ENCODE measurements at regions not wholly inside any gene's neighbourhood (a gene's known extent, or its start where the extent isn't known, plus 50 kb on each side); places are given as distances from the start of the nearest gene placed in this dataset.

- no peak overlapping the region for H3K4me3 ChIP-seq (ENCODE audit: control insufficient read depth, low read depth, low read length)
- TF ChIP-seq CTCF (IDR thresholded peaks at IDR 0.05; ENCODE audit: control insufficient read depth, insufficient read depth, low read depth, low read length, missing control alignments): no peak
- no peak for DNase-seq (ENCODE audit: low read depth)
Observed at GRCh38 chr9:2281031-2281802, 266.1 kb downstream of the SMARCA2 start.

GRCh38 chr9:2281803-2282185 is 266.6 kb downstream of the SMARCA2 start:
- H3K4me3 ChIP-seq (ENCODE audit: control insufficient read depth, low read depth, low read length): no peak overlapping the region
- TF ChIP-seq CTCF (IDR thresholded peaks at IDR 0.05; ENCODE audit: control insufficient read depth, insufficient read depth, low read depth, low read length, missing control alignments): no peak
- no peak for DNase-seq (ENCODE audit: low read depth)

GRCh38 chr9:2284770-2285169 is 269.6 kb downstream of the SMARCA2 start:
- TF ChIP-seq CTCF (IDR thresholded peaks at IDR 0.05; ENCODE audit: control insufficient read depth, insufficient read depth, low read depth, low read length, missing control alignments): no peak
- no peak for DNase-seq (ENCODE audit: low read depth)
- H3K4me3 ChIP-seq (ENCODE audit: control insufficient read depth, low read depth, low read length): no peak overlapping the region

- no peak for TF ChIP-seq CTCF (IDR thresholded peaks at IDR 0.05; ENCODE audit: control insufficient read depth, insufficient read depth, low read depth, low read length, missing control alignments)
- no peak for DNase-seq (ENCODE audit: low read depth)
- no peak overlapping the region for H3K4me3 ChIP-seq (ENCODE audit: control insufficient read depth, low read depth, low read length)
Observed at GRCh38 chr9:2285416-2286332, 270.5 kb downstream of the SMARCA2 start.

GRCh38 chr9:2286333-2286705 is 271.2 kb downstream of the SMARCA2 start:
- H3K4me3 ChIP-seq (ENCODE audit: control insufficient read depth, low read depth, low read length): no peak overlapping the region
- DNase-seq (ENCODE audit: low read depth): no peak
- no peak for TF ChIP-seq CTCF (IDR thresholded peaks at IDR 0.05; ENCODE audit: control insufficient read depth, insufficient read depth, low read depth, low read length, missing control alignments)

GRCh38 chr9:2286825-2287455 is 271.8 kb downstream of the SMARCA2 start:
- TF ChIP-seq CTCF (IDR thresholded peaks at IDR 0.05; ENCODE audit: control insufficient read depth, insufficient read depth, low read depth, low read length, missing control alignments): no peak
- H3K4me3 ChIP-seq (ENCODE audit: control insufficient read depth, low read depth, low read length): no peak overlapping the region
- DNase-seq (ENCODE audit: low read depth): no peak
